Coronary artery (tissue), 2 donors: ENCODE measurements at regions not wholly inside any gene's neighbourhood (a gene's known extent, or its start where the extent isn't known, plus 50 kb on each side); places are given as distances from the start of the nearest gene placed in this dataset.
A peak's percentile ranks its signal among the peaks of the same experiment; 100 is the strongest.

Experiments
- DNase-seq: peaks from one replicate; pipeline ENCODE4 v3.0.0-alpha.2; 2017; ENCODE audit warnings: low spot score
- H3K27ac ChIP-seq, 2 donors: fragments of 200-600 bp; sonication (generic); one replicate each; pipeline ENCODE4 v1.5.1; 2016 to 2019
- H3K4me3 ChIP-seq: fragments of 200-600 bp; sonication (generic); 2 replicates; pipeline ENCODE4 v1.5.1; 2016; ENCODE audit warnings: mild to moderate bottlenecking, moderate library complexity
- TF ChIP-seq, protein P1 (sequence below): fragments of 200-600 bp; sonication (generic); IDR thresholded peaks from one replicate; pipeline ENCODE4 v1.5.1; 2019; ENCODE audit warnings: antibody characterized with exemption

DNA sequence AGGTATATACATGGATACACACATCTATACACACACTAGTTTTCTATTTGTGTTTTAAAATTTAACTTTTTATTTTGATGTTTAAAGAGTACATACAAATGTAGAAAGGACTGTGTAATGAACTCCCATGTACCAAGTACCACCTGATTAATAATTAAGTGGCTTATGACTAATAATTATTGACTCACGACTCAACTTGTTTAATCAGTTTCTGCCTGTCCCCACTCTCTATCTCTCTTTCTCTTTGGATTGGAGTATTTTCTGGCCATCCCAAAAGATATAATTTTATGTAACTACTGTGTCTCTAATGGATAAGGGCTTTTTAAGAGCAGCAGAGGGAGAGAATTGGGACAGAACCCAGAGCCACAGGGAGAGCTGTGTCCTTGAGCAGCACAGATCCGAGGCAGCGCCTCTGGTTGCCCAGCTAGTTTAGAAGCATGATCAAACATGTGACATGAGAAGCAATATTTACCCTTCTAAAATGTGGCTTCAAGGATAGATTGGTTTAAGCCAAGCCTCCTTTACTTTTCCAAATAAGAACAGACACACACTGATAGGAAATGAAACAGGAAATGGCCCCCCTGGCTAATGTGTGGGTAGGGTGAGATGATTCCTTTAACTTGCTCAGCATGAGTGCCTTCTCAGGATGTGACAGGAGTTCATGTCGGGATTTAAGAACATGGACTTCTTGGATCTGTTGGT lies 81.0 kb downstream of the ERMARD start:
- DNase-seq, result no peak
- no peak overlapping the region for H3K4me3 ChIP-seq
- TF ChIP-seq, protein P1, sequence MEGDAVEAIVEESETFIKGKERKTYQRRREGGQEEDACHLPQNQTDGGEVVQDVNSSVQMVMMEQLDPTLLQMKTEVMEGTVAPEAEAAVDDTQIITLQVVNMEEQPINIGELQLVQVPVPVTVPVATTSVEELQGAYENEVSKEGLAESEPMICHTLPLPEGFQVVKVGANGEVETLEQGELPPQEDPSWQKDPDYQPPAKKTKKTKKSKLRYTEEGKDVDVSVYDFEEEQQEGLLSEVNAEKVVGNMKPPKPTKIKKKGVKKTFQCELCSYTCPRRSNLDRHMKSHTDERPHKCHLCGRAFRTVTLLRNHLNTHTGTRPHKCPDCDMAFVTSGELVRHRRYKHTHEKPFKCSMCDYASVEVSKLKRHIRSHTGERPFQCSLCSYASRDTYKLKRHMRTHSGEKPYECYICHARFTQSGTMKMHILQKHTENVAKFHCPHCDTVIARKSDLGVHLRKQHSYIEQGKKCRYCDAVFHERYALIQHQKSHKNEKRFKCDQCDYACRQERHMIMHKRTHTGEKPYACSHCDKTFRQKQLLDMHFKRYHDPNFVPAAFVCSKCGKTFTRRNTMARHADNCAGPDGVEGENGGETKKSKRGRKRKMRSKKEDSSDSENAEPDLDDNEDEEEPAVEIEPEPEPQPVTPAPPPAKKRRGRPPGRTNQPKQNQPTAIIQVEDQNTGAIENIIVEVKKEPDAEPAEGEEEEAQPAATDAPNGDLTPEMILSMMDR, result no peak
- H3K27ac ChIP-seq, result no peak overlapping the region

DNA sequence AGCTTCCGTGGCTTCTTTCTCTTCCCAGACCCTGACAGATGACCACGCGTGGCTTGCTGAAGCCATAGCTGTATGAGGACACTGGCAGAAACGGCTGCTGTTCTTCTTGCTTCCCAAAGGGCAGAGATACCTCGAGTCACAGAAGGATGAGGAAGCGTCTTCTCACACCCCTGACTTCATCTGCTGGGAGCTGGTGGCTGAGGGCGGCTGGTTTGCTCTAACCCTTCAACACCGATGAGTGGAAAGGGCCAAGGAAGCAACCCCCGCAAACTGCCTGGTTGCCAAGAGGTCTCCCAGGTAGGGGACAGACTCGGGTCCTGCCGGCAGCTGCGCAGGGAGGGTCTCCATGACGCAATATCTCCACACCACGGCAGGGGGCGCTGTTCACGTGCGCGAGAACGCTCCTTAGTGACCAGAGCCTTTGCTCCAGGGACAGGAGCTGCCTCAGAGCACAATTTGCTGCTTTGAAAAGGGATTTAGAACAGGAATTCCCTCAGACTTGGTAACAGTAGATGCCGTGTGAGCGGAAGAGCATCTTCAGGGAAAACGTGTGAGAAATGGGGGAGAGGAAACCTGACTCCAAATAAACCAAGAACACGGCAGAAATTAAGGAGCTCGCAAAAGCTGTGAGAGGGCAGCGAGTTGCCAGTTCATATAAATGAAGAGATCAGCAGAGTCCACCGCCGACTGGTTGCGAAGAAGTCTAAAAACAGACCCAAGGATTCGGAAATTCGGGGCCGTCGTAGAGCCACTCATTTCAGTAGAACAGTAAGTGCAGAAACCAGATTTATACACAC lies 80.2 kb downstream of the ERMARD start:
- DNase-seq, result peak; percentile 72
- TF ChIP-seq, protein P1, result peak; percentile 71
- Histone ChIP-seq H3K27ac (no peak overlapping the region), H3K4me3 (no peak overlapping the region)
